GM12872 (cell line): ENCODE measurements at regions not wholly inside any gene's neighbourhood (a gene's known extent, or its start where the extent isn't known, plus 50 kb on each side); places are given as distances from the start of the nearest gene placed in this dataset.

Experiments
- TF ChIP-seq, protein P1 (sequence below): IDR thresholded peaks from 3 replicates; pipeline ENCODE4 v1.5.1; 2011; ENCODE audit warnings: low read depth, mild to moderate bottlenecking, low read length, moderate library complexity; ENCODE audit not compliant: insufficient read depth

DNA sequence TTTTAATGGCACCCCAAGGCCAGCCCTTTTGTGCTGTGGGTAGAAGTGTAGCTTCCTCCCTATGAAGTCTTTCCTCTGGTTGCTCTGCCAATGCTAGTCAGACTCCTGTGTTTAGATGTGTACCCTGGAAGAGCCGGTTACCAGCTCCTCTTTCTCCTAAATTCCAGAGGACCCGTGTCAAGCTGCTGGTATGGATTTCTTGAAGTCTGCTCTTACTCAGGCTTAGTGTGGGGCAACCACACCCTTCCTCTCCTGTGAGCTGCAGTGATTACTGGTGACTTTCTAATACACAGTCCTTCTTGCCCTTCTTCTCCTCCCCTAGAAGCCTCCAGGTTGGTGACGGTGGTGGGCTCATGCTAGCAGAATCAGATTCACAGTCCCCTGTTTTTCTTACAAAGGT, 74.1 kb upstream of the AKT3 start:
- TF ChIP-seq, protein P1, sequence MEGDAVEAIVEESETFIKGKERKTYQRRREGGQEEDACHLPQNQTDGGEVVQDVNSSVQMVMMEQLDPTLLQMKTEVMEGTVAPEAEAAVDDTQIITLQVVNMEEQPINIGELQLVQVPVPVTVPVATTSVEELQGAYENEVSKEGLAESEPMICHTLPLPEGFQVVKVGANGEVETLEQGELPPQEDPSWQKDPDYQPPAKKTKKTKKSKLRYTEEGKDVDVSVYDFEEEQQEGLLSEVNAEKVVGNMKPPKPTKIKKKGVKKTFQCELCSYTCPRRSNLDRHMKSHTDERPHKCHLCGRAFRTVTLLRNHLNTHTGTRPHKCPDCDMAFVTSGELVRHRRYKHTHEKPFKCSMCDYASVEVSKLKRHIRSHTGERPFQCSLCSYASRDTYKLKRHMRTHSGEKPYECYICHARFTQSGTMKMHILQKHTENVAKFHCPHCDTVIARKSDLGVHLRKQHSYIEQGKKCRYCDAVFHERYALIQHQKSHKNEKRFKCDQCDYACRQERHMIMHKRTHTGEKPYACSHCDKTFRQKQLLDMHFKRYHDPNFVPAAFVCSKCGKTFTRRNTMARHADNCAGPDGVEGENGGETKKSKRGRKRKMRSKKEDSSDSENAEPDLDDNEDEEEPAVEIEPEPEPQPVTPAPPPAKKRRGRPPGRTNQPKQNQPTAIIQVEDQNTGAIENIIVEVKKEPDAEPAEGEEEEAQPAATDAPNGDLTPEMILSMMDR = no peak

DNA sequence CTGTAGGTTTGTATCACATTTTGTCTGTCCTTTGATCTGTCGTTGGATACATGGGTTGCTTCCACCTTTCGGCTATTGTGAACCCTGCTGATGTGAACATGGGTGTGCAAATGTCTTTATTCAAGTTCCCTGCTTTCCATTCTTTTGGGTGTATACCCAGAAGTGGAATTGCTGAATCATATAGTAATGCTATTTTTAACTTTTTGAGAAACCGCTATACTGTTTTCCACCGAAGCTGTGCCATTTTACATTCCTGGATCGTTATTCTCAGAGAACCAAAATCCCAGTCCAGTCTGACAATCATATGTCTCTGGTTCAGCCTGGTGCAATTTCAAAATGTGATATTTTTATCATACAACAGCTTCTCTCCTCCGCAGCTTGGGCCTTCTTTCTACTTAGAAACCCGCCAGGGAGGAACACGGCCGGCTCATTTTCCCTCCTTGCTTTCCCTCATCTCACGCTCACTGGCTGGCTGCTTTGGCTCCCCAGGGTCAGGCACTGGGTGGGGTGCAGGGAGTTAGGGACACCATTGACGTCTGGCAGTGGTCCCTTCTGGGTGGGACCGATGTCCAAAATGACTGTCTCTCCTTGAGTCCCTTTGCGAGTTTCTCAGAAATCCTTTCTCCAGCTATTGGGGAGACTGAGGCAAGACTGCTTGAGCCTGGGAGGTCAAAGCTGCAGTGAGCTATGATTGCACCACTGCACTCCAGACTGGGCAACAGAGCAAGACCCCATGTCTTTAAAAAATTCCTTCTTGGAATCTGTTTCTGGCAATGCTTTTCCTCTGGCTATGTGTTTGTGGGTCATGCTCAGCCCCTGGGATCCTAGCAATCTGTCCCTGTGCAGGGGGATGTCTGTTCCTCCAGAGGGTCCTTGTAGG, 73.5 kb upstream of the AKT3 start:
- TF ChIP-seq, protein P1 = no peak

DNA sequence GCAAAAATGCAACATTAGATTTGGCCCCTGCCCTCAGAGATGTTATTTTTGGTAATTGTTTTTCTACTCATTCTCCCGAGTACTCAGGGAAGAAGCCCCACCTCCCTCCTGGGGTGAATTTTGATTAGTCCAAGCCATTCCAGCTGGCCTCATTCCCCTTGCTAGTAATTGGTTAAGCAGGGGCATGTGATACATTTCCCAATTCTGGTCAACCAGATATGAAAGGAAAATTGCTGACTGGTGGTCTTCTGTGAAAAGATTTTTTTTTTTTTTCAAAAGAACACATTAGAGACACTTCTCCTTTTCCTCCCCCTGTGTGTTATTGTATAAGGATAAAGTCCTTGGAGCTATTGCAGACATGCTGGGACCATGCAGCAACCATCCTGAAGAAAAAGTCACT, 71.1 kb upstream of the AKT3 start:
- TF ChIP-seq, protein P1 = no peak

DNA sequence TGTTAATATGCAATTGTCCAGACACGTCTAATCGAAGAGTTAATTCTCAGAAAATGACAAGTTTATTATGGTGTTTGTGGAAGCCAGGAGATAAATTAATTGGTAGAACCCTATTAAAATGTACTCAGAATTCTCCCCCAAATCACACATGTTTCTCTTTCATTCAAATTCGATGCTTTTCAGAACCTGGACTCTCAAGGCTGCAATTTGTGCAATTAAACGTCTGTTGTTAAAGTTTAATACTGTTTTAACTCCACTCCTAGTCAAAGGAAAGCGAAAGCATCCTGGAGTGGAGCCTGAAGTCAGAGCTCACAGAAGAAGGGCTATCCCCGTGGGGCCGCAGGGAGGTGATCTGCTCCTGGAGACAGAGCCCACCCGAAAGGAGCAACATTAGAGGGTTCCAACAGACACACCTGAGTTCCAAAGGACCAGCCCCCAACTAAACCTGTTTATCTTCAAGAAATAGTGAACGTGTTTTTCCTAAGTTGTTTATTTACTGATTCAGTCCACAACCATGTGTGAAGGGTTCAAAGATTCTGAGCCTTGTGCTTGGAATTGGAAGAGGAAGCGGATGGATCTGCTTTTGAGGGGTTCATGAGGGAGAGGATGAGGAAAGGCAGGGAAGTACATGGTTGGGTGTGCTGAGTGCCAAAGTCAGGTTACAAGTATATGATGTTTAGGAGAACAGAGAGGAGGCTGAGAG, 68.0 kb upstream of the AKT3 start:
- TF ChIP-seq, protein P1 = no peak

DNA sequence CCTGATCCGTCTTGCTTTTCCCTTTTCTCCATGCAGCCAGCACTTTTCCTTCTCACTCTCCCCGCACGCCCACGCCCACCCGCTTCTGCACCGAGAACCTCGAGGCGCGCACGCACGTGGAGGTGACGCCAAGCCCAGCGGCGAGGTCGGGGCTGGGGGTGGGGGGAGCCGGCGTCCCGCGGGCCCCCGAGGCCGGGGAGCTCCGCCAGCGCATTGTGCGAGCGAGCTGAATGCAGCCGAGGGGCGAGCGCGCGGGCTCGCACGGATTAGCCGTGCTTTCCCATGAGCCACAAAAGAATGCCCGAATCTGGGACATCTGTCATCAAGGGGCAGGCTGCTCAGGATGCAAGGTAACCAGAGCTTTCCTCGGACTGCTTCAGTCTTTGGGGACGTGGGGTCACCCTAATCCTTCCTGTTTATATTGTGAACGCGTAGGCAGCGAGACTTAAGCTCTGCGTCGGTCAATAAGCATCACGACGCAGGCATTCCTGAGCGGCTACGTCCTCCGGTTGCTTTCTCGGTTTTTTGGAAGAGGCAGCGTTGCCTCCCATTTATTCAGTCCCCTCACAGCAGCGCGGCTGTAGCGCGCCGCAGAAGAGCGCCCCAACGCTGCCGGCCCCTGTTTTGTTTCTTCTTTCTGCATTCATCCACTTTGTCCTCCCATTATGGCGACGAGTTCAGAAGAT, 67.3 kb upstream of the AKT3 start:
- TF ChIP-seq, protein P1 = no peak

DNA sequence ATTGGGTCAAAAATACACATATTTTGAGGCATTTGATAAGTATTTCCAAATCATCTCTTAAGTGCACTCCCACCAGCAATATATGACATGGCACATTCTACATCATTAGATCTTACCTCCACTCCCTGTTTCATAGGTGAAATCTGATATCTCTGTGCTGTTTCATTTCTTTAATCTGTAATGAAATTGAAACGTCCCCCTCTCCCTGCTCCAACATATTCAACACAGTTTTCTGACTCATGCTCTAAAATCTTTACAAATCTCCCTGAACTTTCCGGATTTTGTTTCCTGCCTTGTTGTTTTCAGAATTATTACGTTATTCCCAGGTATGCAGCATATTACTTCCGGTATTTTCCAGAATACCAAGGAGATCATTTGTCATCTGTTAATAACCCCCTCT, 66.1 kb upstream of the AKT3 start:
- TF ChIP-seq, protein P1 = no peak

DNA sequence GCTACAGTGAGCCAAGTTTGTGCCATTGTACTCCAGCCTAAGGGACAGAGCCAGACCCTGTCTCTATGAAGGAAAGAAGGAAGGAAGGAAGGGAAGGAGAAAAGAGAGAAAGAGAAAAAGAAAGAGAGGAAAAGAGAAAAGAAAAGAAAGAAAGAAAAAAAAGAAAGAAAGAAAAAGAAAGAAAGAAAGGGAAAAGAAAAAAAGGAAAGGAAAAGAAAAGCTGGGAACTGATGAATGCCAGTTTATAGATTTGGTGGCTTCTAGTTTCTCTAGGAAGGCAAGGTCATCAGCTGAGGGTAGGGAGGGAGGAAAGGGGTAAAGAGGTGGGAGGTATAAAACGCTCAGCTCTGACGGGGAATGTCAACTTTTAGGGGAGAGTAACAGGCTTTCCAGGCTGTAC, 62.3 kb upstream of the AKT3 start:
- TF ChIP-seq, protein P1 = no peak
